GM21526 (cell line): ENCODE measurements at regions not wholly inside any gene's neighbourhood (a gene's known extent, or its start where the extent isn't known, plus 50 kb on each side); places are given as distances from the start of the nearest gene placed in this dataset.
"Not testable (repeated sequence)": the region's sequence is repeated elsewhere in the genome, so short reads cannot be mapped to it uniquely, and the experiment has no call there.

Source experiments
- ATAC-seq: cut with Tn5 transposase; IDR thresholded peaks from one replicate; pipeline ENCODE4 v1.9.1; 2021; ENCODE audit warnings: moderate library complexity; ENCODE audit not compliant: unreplicated experiment, low FRiP score

GRCh38 chr7:33776788-33777187 lies 128.6 kb upstream of the BMPER start:
- no peak for ATAC-seq

- ATAC-seq = no peak
These were observed 127.1 kb upstream of the BMPER start for GRCh38 chr7:33778195-33778594.

GRCh38 chr7:33779216-33779615 lies 126.1 kb upstream of the BMPER start:
- ATAC-seq = no peak

GRCh38 chr7:33781167-33781566 lies 124.2 kb upstream of the BMPER start:
- ATAC-seq = no peak

- no peak for ATAC-seq
These were observed 123.5 kb upstream of the BMPER start for GRCh38 chr7:33781796-33782195.

- ATAC-seq = no peak
These were observed 121.3 kb upstream of the BMPER start for GRCh38 chr7:33784000-33784399.

- ATAC-seq = no peak
These were observed 116.8 kb upstream of the BMPER start for GRCh38 chr7:33788531-33788930.

GRCh38 chr7:33789871-33790630 lies 115.3 kb upstream of the BMPER start:
- no peak for ATAC-seq

- no peak for ATAC-seq
These were observed 114.6 kb upstream of the BMPER start for GRCh38 chr7:33790746-33791145.

- ATAC-seq = no peak
These were observed 113.3 kb upstream of the BMPER start for GRCh38 chr7:33792041-33792440.

GRCh38 chr7:33792547-33793105 lies 112.7 kb upstream of the BMPER start:
- ATAC-seq = no peak

GRCh38 chr7:33793616-33794015 lies 111.7 kb upstream of the BMPER start:
- no peak for ATAC-seq

GRCh38 chr7:33794419-33794818 lies 110.9 kb upstream of the BMPER start:
- ATAC-seq = no peak

- ATAC-seq = no peak
These were observed 110.4 kb upstream of the BMPER start for GRCh38 chr7:33794959-33795358.

GRCh38 chr7:33796538-33796937 lies 108.8 kb upstream of the BMPER start:
- ATAC-seq = no peak

GRCh38 chr7:33797512-33797911 lies 107.8 kb upstream of the BMPER start:
- ATAC-seq = not testable (repeated sequence)

GRCh38 chr7:33798686-33799325 lies 106.5 kb upstream of the BMPER start:
- no peak for ATAC-seq

GRCh38 chr7:33799766-33800165 lies 105.6 kb upstream of the BMPER start:
- ATAC-seq = no peak

- no peak for ATAC-seq
These were observed 102.7 kb upstream of the BMPER start for GRCh38 chr7:33802600-33802999.

GRCh38 chr7:33804140-33804660 lies 101.1 kb upstream of the BMPER start:
- no peak for ATAC-seq

- ATAC-seq = no peak
These were observed 99.6 kb upstream of the BMPER start for GRCh38 chr7:33805630-33806233.
